ENCODE measurements at regions not wholly inside any gene's neighbourhood (a gene's known extent, or its start where the extent isn't known, plus 50 kb on each side); places are given as distances from the start of the nearest gene placed in this dataset.
"Not testable (repeated sequence)": the region's sequence is repeated elsewhere in the genome, so short reads cannot be mapped to it uniquely, and the experiment has no call there.

GRCh38 chr13:66144357-66144756 is 1085.8 kb downstream of the PCDH9 start:
- not testable (repeated sequence) for DNase-seq

- DNase-seq: no peak
These were observed 1090.4 kb downstream of the PCDH9 start for GRCh38 chr13:66139701-66140100.

GRCh38 chr13:66139250-66139649 is 1090.9 kb downstream of the PCDH9 start:
- no peak for DNase-seq

- no peak for DNase-seq
These were observed 1091.8 kb downstream of the PCDH9 start for GRCh38 chr13:66138172-66138811.

GRCh38 chr13:66137384-66137783 is 1092.8 kb downstream of the PCDH9 start:
- DNase-seq: no peak

- DNase-seq: no peak
These were observed 1101.4 kb downstream of the PCDH9 start for GRCh38 chr13:66128692-66129269.

- DNase-seq: no peak
These were observed 1101.9 kb downstream of the PCDH9 start for GRCh38 chr13:66128201-66128600.

GRCh38 chr13:66117563-66117962 is 1112.6 kb downstream of the PCDH9 start:
- no peak for DNase-seq

- no peak for DNase-seq
These were observed 1116.1 kb downstream of the PCDH9 start for GRCh38 chr13:66113882-66114526.

GRCh38 chr13:66111628-66112027 is 1118.5 kb downstream of the PCDH9 start:
- no peak for DNase-seq

GRCh38 chr13:66106246-66106645 is 1123.9 kb downstream of the PCDH9 start:
- no peak for DNase-seq

GRCh38 chr13:66102864-66103263 is 1127.3 kb downstream of the PCDH9 start:
- DNase-seq: no peak

GRCh38 chr13:66099825-66100224 is 1130.3 kb downstream of the PCDH9 start:
- DNase-seq: no peak

GRCh38 chr13:66098931-66099628 is 1131.1 kb downstream of the PCDH9 start:
- no peak for DNase-seq

GRCh38 chr13:66089711-66090110 is 1140.4 kb downstream of the PCDH9 start:
- no peak for DNase-seq

GRCh38 chr13:66087269-66087710 is 1142.8 kb downstream of the PCDH9 start:
- DNase-seq: no peak

- no peak for DNase-seq
These were observed 1152.9 kb downstream of the PCDH9 start for GRCh38 chr13:66077132-66077689.

- DNase-seq: no peak
These were observed 1153.7 kb downstream of the PCDH9 start for GRCh38 chr13:66076417-66076816.

- DNase-seq: no peak
These were observed 1156.0 kb downstream of the PCDH9 start for GRCh38 chr13:66074018-66074615.

GRCh38 chr13:66072097-66072496 is 1158.0 kb downstream of the PCDH9 start:
- not testable (repeated sequence) for DNase-seq

- no peak for DNase-seq
These were observed 1158.5 kb downstream of the PCDH9 start for GRCh38 chr13:66071608-66072007.

GRCh38 chr13:66071029-66071428 is 1159.1 kb downstream of the PCDH9 start:
- no peak for DNase-seq

GRCh38 chr13:66069570-66069969 is 1160.6 kb downstream of the PCDH9 start:
- no peak for DNase-seq

Measured in NCI-H2107 (cell line).